GM18499 (cell line): ENCODE measurements at regions not wholly inside any gene's neighbourhood (a gene's known extent, or its start where the extent isn't known, plus 50 kb on each side); places are given as distances from the start of the nearest gene placed in this dataset.

Experiments
- ATAC-seq: cut with Tn5 transposase; IDR thresholded peaks from one replicate; pipeline ENCODE4 v1.9.1; 2021; ENCODE audit warnings: moderate number of reproducible peaks; ENCODE audit not compliant: insufficient read depth, unreplicated experiment

DNA sequence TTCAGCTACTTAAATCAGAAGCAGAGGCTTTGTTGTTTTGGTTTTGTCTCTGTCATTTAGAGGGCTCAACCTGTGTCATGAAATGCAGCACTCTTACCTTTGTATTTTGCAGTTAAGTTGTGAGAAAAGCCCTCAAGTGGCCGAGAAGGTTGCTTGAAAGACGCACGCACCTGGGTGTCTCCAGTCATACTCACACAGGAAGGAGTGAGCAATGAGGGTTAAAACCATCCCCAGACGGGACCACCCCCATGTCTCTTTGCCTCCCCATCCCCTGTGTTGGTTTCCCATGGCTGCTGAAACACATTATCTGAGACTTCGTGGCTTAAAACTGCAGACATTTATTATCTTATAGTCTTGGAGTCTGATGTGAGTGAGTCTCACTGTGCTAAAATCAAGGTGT is 376.1 kb upstream of the CFAP20DC start:
- no peak for ATAC-seq

DNA sequence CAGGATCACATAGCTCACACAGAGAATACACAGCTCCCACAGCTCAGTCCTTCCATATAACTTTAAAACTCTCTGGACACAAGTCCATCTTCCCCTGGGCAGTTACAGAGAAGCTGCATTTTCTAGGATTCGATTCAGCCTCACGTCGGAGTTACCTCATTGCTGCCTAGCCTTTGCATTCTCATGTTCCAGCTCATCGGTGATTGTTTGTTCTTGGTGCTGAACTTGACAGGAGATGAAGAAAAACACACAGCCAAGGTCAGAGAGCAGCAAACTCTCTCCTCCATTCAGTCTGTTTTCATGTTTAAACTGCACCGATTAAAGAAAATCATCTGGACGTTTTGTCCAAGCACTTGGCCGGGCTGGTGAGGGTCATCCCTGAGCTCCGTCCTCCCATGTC is 375.5 kb upstream of the CFAP20DC start:
- no peak for ATAC-seq

DNA sequence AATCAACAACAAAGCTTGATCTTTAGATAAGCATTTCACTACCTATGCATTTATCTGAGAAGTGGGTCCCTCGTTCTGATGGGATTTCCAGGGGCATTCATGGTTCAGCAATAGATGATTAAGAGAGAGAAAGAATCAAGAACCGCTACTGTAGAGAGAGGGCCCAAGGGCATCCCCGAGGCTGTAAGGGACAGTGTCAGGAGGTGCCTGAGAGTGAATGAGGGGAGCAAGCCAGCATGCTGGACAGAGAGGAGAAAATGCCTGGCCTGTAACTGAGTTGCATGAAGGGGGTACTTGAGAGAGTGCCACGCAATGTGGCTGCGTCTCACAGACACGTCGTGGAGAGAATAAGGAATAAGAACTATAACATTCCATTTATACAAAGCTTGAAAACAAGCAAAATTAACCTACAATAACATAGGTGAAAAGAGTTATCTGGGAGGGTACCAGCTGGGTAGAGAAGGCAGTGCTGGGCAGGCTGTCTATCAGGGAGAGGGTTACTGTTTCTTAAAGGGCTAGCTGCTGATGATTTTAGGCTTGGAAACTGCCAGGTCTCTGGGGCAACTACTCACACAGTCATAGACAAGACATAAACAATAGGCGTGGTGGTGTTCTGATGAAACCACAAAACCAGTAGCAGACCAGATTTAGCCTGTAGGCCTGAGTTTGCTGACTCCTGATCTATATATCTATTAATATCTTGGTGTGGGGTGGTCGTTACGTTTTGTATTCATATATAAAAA is 374.6 kb upstream of the CFAP20DC start:
- no peak for ATAC-seq

DNA sequence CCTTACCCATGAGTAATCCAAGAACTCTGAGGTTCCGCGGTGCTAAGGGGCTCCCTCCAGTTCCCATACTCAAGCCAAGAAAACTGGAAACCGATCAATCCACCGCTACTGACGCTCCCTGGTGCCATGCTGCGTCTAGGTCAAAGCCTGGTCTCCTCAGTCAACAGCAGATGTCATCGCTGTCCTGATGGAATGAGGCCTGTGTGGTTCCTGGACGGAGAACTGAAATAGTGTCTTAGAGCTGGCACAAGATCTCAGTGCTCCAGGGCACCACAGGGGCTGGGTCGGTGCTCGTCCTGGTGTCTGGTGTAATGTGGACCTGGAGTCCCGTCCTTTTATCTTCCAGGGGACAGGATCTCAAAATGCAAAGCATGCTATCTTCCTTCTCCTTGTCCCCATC is 373.9 kb upstream of the CFAP20DC start:
- ATAC-seq: no peak

DNA sequence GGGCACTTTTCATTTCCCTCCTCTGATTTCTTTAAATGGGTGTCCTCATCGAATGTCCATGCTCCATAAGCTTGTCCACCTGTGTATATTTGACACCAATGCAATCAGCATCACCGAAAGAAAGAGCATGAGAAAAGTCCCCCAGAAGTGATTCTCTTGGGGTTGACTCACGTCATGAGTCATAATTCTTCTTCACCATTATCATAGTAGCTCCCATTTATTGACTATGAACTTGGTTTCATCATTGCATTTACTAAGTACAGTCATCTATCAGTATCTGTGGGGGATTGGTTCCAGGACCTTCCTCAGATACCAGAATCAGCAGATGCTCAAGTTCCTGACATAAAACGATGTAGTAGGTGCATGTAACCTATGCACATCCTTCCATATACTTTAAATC is 372.5 kb upstream of the CFAP20DC start:
- peak; percentile 36 for ATAC-seq

DNA sequence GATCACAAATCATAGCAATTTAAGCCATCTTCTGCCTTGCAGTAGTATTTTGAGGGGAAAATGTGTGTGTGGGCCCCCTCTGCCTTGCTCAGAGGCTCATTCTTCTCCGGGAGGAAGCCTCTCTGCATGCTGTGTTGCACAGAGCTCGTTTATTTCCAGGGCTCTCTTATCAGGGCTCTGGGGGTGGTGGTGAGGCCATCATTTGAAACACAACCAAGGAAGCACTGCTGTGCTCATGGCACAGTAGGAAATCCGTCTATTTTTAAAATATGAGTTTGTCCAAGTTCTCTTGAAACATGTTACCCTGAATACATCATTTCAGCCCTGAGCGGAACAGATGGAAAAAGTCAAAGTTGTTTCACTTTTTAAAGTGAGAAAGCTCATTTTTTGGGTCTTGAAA is 369.0 kb upstream of the CFAP20DC start:
- no peak for ATAC-seq

DNA sequence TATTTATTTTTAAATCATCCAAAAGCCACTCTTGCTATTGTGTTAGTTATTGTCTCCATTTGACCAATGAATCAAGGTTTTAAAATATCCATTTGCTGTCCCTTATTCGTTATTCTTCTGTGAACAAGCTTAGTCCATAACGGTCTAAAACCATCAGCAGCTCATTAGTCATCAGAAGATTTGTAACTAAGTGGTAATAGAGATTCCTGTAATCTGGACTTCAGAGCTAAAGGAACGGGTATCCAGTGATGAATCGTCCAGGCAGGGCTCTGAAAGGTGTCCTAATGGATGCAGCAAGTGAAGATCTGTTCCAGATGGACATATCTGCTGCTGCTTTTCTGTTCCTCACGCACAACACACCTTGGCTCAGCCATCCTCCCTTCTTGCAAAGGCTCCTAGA is 362.7 kb upstream of the CFAP20DC start:
- no peak for ATAC-seq

DNA sequence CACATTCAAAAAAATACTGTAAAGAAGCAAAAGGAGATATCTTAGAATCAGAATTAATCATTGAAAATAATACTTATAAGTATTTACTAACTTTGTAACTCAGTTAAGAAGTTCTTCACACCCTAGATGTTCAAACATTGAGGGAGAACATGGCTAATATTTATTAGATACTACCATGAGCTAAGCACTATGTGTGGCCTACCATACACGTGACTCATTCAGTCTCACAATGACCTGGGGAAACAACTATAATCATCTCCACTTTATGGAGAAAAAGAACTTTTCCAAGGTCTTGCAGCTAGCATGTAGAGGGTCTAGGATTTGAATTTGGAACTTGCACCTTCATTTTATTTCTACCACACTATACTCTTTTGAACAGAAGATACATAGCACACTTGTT is 361.9 kb upstream of the CFAP20DC start:
- no peak for ATAC-seq

DNA sequence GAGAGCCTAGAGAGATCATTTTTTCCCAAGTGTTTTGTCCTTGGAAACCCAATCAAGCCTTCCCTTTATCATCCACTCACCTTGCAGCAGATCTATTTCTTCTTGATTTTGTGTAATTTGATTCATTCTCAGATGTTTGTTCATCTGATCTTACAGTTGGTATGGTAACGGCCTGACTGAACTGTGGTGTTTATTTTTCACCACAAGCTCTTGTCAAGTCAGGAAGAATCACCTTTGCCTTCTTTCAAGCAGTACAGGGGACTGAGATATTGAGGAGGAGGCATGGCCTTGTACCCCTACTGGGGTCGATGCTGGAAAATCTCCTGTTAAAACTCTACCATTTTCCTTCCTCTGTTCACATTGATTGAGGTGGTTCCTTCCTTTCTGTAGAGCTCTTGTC is 361.4 kb upstream of the CFAP20DC start:
- ATAC-seq: no peak

DNA sequence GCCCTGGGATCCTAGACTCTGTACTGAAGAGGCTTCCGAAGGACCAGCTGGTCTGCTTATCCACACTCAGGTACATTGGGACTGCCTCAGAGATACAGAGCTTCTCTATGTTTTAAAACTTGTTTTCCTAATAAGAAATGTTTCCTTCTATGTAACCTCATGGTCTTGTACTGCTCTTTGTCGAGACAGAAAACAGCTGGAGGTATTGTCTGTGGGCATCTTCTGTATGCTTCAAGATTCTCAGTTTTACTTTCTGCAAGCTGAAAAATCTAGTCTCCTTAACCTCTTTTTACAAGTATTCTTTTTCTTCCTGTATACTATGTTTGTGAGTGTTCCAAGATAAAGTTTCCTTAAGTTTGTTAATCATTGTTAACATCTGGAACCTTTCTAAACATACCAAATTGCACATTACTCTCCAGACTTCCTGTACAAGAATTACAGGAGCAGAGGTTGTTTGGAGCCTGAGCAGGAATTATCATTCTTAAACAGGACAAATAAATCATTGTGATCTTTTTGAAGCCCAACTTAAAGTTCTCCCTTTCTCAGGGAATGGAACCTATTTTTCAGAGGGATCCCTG is 358.3 kb upstream of the CFAP20DC start:
- ATAC-seq: no peak

DNA sequence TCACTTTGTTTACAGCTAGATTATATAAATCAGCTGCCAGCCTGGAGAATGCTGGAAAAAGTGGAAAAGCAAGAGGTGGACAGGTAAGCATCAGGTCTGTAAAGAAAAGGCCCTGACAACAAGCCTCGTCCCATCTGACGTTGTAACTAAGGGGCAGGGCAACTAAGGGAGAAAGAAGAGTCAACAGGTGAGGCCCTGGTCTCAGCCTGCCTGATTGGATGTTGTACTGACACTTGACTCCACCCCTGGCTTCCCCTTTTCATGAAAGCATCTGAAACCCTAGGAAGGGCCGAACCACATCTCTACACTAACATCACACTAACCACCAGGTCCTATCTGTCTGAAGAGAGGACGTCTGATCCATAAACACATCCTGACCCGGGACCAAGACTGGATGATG is 357.6 kb upstream of the CFAP20DC start:
- no peak for ATAC-seq

DNA sequence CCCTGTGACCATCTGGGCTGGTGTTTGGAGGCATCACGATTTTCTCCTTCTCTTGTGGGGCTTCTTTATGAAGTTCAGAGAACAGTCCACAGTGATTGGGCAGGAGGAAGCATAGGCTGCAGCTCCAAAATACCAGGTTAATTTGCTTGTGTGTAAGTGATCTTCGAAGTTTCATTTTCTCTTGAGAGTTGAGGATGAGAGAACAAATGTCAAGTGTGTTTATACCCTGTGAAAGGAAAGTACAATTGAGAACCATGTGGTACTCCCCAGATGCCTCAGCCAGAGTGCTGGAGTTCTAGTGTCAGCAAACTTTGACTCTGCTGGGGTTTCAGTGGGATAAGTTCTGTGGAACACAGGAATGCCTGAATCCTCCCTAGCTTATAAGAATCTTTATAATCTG is 357.1 kb upstream of the CFAP20DC start:
- ATAC-seq: peak; percentile 81

DNA sequence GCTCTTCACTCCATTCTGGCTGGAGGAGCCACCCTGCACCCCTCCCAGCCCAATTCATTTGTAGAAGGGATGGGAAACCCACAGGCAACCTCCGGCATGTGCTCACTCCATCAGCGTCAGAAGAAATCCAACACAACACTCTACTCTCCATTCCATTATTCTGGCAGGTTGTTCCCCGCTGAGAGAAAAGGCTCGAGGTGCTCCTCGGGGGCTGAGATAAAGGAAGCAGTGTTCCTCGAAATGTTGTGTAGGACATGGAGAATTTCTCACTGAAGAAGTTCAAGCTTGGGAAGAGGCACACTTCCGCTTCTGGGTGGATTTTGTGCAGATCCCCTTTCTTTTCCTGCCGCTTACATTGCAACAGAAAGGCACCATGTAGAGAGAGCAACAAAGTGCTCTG is 355.0 kb upstream of the CFAP20DC start:
- no peak for ATAC-seq

DNA sequence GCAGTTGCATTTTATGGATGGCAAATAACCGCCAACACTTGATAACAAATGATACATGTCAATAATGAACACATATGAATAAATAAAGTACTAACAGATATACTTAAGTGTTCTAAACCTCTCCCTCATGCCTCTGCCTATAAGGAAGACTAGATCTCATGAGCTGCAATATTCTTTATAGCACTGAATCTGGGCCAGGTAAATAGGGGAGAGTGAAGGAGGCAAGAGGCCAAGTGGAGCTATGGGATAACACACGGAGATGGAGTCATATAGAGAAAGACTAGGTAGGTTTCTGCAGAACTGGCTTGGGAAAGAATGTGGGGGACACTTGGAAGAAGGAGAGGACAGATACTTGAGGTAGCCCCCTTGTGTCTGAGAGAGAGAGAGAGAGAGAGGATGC is 354.2 kb upstream of the CFAP20DC start:
- ATAC-seq: no peak

DNA sequence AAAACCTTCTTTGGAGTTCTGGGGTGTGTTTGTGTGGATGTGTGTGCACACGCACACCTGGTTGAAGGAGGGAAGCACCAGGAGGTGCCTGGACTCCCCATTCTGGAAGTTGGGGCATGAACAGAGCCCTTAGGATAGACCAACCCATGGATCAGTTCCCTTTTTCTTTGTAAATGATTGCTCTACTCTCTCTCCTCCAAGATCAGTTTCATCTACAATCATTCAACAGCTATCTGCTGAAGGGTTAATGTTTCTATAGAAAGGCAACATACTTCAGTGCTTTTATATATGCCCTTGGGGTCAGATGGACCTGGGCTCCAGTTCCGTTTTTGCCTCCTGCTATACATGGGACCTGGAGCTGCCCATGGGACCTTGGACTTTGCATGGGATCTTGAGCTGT is 352.1 kb upstream of the CFAP20DC start:
- no peak for ATAC-seq

DNA sequence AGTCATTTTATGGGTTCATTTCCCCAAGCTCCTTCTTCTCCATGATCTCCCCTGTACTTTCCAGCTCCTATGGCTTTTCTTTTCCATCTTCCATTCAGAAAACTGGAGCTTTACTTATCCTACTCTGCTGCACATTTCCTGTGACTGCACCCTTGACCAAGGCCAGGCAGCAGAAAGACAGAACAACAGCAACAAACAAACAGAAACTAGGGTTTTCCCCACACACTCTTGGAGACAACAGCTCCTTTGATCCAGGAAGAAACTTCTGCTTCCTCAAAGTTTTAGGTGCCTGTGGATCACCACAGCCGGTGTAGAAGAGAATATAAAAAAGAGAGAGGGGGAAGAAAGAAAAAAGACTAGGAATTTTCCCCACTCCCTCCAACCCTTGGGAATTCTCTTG is 342.3 kb upstream of the CFAP20DC start:
- no peak for ATAC-seq

DNA sequence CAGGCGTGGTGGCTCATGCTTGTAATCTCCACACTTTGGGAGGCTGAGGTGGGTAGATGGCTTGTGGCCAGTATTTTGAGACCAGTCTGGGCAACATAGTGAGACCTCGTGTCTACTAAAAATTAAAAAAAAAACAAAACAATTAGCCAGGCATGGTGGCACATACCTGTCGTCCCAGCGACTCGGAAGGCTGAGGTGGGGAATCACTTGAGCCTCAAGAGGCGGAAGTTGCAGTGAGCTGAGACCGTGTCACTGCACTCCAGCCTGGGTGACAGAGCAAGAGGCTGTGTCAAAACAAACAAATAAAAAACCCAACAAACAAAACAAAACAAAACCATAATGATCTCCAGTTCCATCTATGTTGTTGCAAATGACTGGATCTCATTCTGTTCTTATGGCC is 341.3 kb upstream of the CFAP20DC start:
- ATAC-seq: no peak

DNA sequence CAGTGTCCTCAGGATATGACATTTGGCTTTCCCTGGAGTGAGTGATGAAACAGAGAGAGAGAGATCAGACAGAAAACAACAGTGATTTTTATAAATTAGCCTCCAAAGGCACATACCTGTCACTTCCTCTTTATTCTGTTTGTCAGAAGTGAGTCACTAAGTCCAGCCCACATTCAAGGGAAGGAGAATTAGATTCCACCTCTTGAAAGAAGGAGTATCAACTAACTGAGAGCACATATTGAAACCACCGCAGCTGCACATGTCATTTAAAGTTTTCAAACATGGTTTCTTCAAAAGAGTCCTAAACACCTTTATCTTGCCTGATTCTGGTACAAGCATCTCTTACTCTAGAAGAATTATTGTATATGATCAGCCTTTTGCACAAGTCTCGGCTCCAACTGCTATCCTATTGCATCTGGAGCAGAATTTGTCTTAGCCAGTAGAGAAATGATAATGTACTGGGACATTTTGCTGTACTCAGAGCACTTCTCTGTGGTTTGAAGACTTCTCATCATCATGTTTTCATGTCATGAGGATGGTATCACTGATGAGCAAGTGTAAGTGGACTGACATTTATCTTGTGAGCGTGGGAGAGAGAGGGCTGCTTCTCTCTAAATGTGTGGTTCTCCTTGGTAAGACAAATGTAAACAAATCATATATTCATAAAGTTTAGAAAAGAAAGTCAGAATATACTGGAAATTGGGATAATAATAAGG is 338.9 kb upstream of the CFAP20DC start:
- ATAC-seq: no peak

DNA sequence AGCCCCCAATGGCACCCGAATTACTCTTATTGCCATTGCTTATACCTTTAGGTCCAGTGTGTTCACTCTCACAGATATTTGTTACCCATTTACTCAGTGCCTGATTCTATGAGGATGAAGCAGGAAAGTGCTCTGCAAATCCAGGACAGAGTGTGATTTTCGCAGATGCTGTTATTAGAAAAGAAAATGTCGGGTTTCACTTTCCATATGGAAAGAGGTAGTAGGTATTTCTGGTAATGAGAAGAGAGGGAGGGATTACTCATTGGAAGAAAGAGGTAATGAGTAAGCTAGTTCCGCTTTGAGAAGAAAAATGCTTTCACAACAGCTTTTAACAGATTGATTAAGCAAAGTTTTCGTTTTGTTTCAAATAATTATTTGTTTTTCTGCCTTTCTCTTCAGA is 336.3 kb upstream of the CFAP20DC start:
- ATAC-seq: peak; percentile 72

DNA sequence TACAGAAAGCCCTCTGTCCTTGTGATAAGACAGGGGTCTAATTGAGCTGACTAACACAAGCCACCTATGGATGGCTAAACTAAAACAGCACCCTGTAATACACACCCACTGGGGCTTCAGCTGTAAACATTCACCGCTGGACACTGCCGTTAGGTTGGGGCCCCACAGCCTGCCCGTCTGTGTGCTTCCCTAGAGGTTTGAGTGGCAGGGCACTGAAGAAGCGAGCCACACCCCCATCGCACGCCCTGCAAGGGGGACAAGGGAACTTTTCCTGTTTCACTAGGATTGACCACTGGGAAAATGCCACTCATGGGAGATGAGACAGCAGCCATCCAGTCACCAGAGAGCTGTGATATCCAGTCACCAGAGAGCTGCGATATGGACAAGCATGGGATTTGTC is 335.7 kb upstream of the CFAP20DC start:
- ATAC-seq: no peak

DNA sequence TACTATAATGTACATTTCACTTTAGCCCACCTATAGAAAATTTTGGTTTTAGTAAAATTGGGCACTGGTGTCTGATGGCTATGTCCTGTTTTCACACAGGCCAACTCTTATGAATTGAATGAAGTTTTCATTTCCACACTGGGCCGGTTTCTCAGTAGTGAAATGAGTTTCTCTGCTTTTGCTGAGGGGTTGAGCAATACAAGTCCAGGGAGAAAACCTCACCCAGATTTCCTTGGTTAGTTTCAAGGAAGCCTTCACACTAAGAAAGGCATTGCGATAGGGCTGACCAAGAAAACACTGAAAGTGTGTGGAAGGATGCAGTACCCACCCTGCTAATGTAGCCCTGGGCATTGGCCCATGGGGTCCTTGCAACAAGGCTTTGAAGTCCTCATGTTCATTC is 331.5 kb upstream of the CFAP20DC start:
- peak; percentile 44 for ATAC-seq

DNA sequence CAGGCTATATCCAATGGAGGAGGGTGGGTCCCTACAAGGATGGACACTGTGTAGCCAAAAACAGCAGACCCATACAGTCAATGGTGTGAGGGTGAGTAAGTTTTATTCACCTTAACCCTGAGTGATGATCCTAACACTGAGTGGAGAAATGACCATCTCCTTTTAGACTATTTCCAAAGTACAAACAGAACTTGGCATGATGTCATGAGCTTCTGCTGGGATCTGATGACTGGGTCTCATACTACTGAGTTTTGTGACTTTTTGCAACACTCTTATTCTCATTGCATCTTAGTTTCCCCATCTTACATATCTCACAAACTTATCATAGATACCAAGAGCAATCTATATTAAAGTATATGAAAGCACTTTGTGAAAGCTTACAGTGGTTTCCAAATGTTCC is 330.3 kb upstream of the CFAP20DC start:
- no peak for ATAC-seq
